HepG2 (cell line): ENCODE measurements at regions not wholly inside any gene's neighbourhood (a gene's known extent, or its start where the extent isn't known, plus 50 kb on each side); places are given as distances from the start of the nearest gene placed in this dataset.

ENCODE experiments used
- ATAC-seq: fragments of 200-7000 bp; cut with Tn5 transposase; 3 replicates; pipeline ENCODE4 v1.9.1; 2020; ENCODE audit warnings: mild to moderate bottlenecking, moderate library complexity
- BruUV-seq: library from RNA; stranded (reverse); fragments of 400-500 nt; replicated peaks from 2 replicates; lab custom pipeline; 2021; lab: Mats Ljungman, UMichigan
- CTCF ChIA-PET: fragments of 300-600 bp; formaldehyde crosslinking; extraction: SDS; loops from one replicate; lab custom pipeline; 2021; ENCODE audit warnings: low total read pairs, inconsistent platforms, low intra/inter-chr PET ratio; lab: Yijun Ruan, JAX
- POLR2A ChIA-PET: fragments of 350-600 bp; sonication (Branson Sonifier 250); formaldehyde crosslinking; loops from one replicate; lab custom pipeline; 2020; ENCODE audit warnings: antibody characterized with exemption, inconsistent platforms; lab: Yijun Ruan, JAX
- DNase-seq: peaks from one replicate; pipeline ENCODE4 v3.0.0-alpha.2; 2015; ENCODE audit warnings: low spot score
- FAIRE-seq: peaks from 3 replicates; lab custom pipeline; 2011; peaks lifted over from hg19 to GRCh38; lab: Jason Lieb, UNC
- H2AFZ ChIP-seq: one replicate; pipeline ENCODE4 v1.6.1; 2011; ENCODE audit warnings: low read length, inconsistent platforms
- H3K27ac ChIP-seq: fragments of 300-600 bp; 3 replicates; pipeline ENCODE4 v1.8.0; 2011; ENCODE audit warnings: mixed run types, mild to moderate bottlenecking, mixed read lengths, low read length, inconsistent platforms; ENCODE audit not compliant: insufficient read depth; ENCODE audit errors: extremely low read length
- H3K27me3 ChIP-seq, 2 experiments: fragments of 200-600 bp in 1 of 2; 2 replicates in 1 of 2; 3 replicates in 1 of 2; pipeline versions ENCODE4 v1.6.0 to v1.8.0; 2011; ENCODE audit warnings: low read length in 2 of 2, mild to moderate bottlenecking in 2 of 2, moderate library complexity in 2 of 2, inconsistent platforms in 1 of 2; ENCODE audit not compliant: insufficient read depth in 2 of 2, control insufficient read depth in 1 of 2
- H3K36me3 ChIP-seq, 2 experiments: fragments of 200-600 bp in 1 of 2; replicated peaks in 1 of 2; 2 replicates in 1 of 2; 3 replicates in 1 of 2; pipeline versions ENCODE4 v1.5.1 to v1.8.0; 2011; ENCODE audit warnings: low read length in 2 of 2, inconsistent platforms in 1 of 2; ENCODE audit not compliant: insufficient read depth in 2 of 2, control insufficient read depth in 1 of 2
- H3K4me1 ChIP-seq: 2 replicates; pipeline ENCODE4 v1.5.1; 2012; ENCODE audit warnings: low read length, inconsistent platforms; ENCODE audit not compliant: insufficient read depth
- H3K4me2 ChIP-seq: 2 replicates; pipeline ENCODE4 v1.6.0; 2011; ENCODE audit warnings: low read depth, low read length, inconsistent platforms
- H3K4me3 ChIP-seq, 3 experiments: fragments of 200-600 bp in 1 of 3; sonication (generic), shearing (Covaris generic) in 1 of 3; replicated peaks in 1 of 3; 2 replicates each; pipeline ENCODE4 v1.5.1; 2011 to 2016; ENCODE audit warnings: low read length in 3 of 3, inconsistent platforms in 2 of 3, low read depth in 2 of 3, mild to moderate bottlenecking in 2 of 3, control low read depth in 1 of 3, mixed read lengths in 1 of 3; ENCODE audit not compliant: insufficient read depth in 1 of 3
- H3K79me2 ChIP-seq: one replicate; pipeline ENCODE4 v1.6.1; 2011; ENCODE audit warnings: low read length, inconsistent platforms; ENCODE audit not compliant: insufficient read depth
- H3K9ac ChIP-seq: 2 replicates; pipeline ENCODE4 v1.6.0; 2011; ENCODE audit warnings: mild to moderate bottlenecking, low read depth, low read length, inconsistent platforms; ENCODE audit not compliant: insufficient read depth
- H3K9me3 ChIP-seq: 2 replicates; pipeline ENCODE4 v1.5.1; 2012; ENCODE audit warnings: mild to moderate bottlenecking, low read length
- H4K20me1 ChIP-seq: 2 replicates; pipeline ENCODE4 v1.6.0; 2011; ENCODE audit warnings: inconsistent platforms, mild to moderate bottlenecking, low read length, moderate library complexity; ENCODE audit not compliant: insufficient read depth
- AKAP8 ChIP-seq: sonication (generic); formaldehyde crosslinking; IDR thresholded peaks from 2 replicates; pipeline ENCODE4 v1.5.1; 2020; ENCODE audit warnings: mild to moderate bottlenecking, missing genetic modification reagents
- BRCA1 ChIP-seq: sonication (generic); formaldehyde crosslinking; IDR thresholded peaks from 2 replicates; pipeline ENCODE4 v1.4.0; 2020; ENCODE audit warnings: missing genetic modification reagents
- CHCHD3 ChIP-seq: sonication (generic); formaldehyde crosslinking; IDR thresholded peaks from 2 replicates; pipeline ENCODE4 v1.8.0; 2022; ENCODE audit warnings: mild to moderate bottlenecking, missing genetic modification reagents, moderate library complexity
- DR1 ChIP-seq: sonication (generic); formaldehyde crosslinking; IDR thresholded peaks from 2 replicates; pipeline ENCODE4 v1.8.0; 2021; ENCODE audit warnings: mild to moderate bottlenecking, missing genetic modification reagents, inconsistent platforms
- HNRNPK ChIP-seq: fragments of 200-400 bp; formaldehyde crosslinking; IDR thresholded peaks from 2 replicates; pipeline ENCODE4 v1.6.1; 2018; ENCODE audit warnings: low read length, low read depth, moderate library complexity, mild to moderate bottlenecking; ENCODE audit not compliant: poor library complexity, severe bottlenecking
- IRX3 ChIP-seq: sonication (generic); formaldehyde crosslinking; IDR thresholded peaks from 2 replicates; pipeline ENCODE4 v1.8.1; 2023; ENCODE audit warnings: mild to moderate bottlenecking, low read depth, missing genetic modification reagents, borderline replicate concordance
- MAFF ChIP-seq: IDR thresholded peaks from 2 replicates; pipeline ENCODE4 v1.6.1; 2011; ENCODE audit warnings: low read depth, low read length, improper control_type of control experiment
- MTF2 ChIP-seq: sonication (generic); formaldehyde crosslinking; IDR thresholded peaks from 2 replicates; pipeline ENCODE4 v1.5.0; 2020; ENCODE audit warnings: missing genetic modification reagents, borderline replicate concordance
- NFATC3 ChIP-seq: sonication (generic); formaldehyde crosslinking; IDR thresholded peaks from 2 replicates; pipeline ENCODE4 v1.5.1; 2020; ENCODE audit warnings: mild to moderate bottlenecking, missing genetic modification reagents
- TCF7 ChIP-seq: sonication (generic); IDR thresholded peaks from 2 replicates; pipeline ENCODE4 v1.6.1; 2016; ENCODE audit warnings: antibody characterized with exemption, low read depth
- THAP11 ChIP-seq: IDR thresholded peaks from 2 replicates; pipeline ENCODE4 v1.6.1; 2016; ENCODE audit warnings: missing biosample characterization, missing genetic modification reagents
- THAP8 ChIP-seq: sonication (generic); formaldehyde crosslinking; IDR thresholded peaks from 2 replicates; pipeline ENCODE4 v1.5.1; 2020; ENCODE audit warnings: missing genetic modification reagents, mild to moderate bottlenecking, borderline replicate concordance
- YEATS2 ChIP-seq: sonication (generic); formaldehyde crosslinking; IDR thresholded peaks from 2 replicates; pipeline ENCODE4 v1.4.0; 2020; ENCODE audit warnings: missing genetic modification reagents, borderline replicate concordance
- YY1 ChIP-seq: IDR thresholded peaks from 2 replicates; pipeline ENCODE4 v1.6.1; 2011; ENCODE audit warnings: low read length, low read depth, moderate library complexity, mild to moderate bottlenecking; ENCODE audit not compliant: insufficient read depth, insufficient replicate concordance
- ZBTB26 ChIP-seq: IDR thresholded peaks from 2 replicates; pipeline ENCODE4 v1.6.1; 2016; ENCODE audit warnings: missing compliant biosample characterization, missing genetic modification reagents, borderline replicate concordance
- ZFP41 ChIP-seq: sonication (generic); formaldehyde crosslinking; IDR thresholded peaks from 2 replicates; pipeline ENCODE4 v1.4.0; 2020; ENCODE audit warnings: mild to moderate bottlenecking, missing genetic modification reagents, borderline replicate concordance
- ZNF430 ChIP-seq: sonication (generic); formaldehyde crosslinking; IDR thresholded peaks from 2 replicates; pipeline ENCODE4 v1.9.0; 2021; ENCODE audit warnings: mild to moderate bottlenecking, missing genetic modification reagents
- ZSCAN9 ChIP-seq: IDR thresholded peaks from 2 replicates; pipeline ENCODE4 v1.6.1; 2016; ENCODE audit warnings: borderline replicate concordance
- WGBS: methylation state at CpG from one replicate; pipeline ENCODE4 v1.1.6; 2017; ENCODE audit warnings: low lambda C conversion rate; 5-methylcytosine and 5-hydroxymethylcytosine counted together
- in situ Hi-C: cut with HindIII; loops from 2 replicates; pipeline ENCODE4 v1.10.0; 2017; ENCODE audit warnings: low pct_unique_long_range_greater_than_20kb; ENCODE audit not compliant: extremely low pct_ligation_motif_present
- intact Hi-C: fragments of 100-400 bp; cut with micrococcal nuclease; formaldehyde crosslinking; loops from one replicate; pipeline ENCODE4 v1.10.0; 2022; ENCODE audit not compliant: unreplicated experiment
- TF ChIP-seq, protein P1 (sequence below): sonication (generic); formaldehyde crosslinking; IDR thresholded peaks from 2 replicates; pipeline ENCODE4 v1.9.0; 2022; ENCODE audit warnings: missing genetic modification reagents, mild to moderate bottlenecking, borderline replicate concordance
- TF ChIP-seq, protein P2 (sequence below): sonication (generic); formaldehyde crosslinking; IDR thresholded peaks from 2 replicates; pipeline ENCODE4 v1.4.0; 2020; ENCODE audit warnings: mild to moderate bottlenecking, missing genetic modification reagents

GRCh38 chr6:92011681-92012245 is 1407.6 kb downstream of the EPHA7 start:
- no peak for FAIRE-seq

More at GRCh38 chr6:92011681-92012245, 1407.6 kb downstream of the EPHA7 start:
- ChIA-PET CTCF (no interaction called here), POLR2A (no interaction called here)
- Histone ChIP-seq H3K79me2 (no peaks in the 10 kb centered on the region), H3K9me3 (no peaks in the 10 kb centered on the region), H3K4me1 (no peaks in the 10 kb centered on the region), H3K27ac (no peak overlapping the region), H3K27me3 (no peaks in the 10 kb centered on the region), H3K36me3 (no peaks in the 10 kb centered on the region), H4K20me1 (no peaks in the 10 kb centered on the region), H3K4me3 (no peak overlapping the region), H3K9ac (no peak overlapping the region), H2AFZ (no peak overlapping the region), H3K4me2 (no peak overlapping the region)
- TF ChIP-seq HNRNPK (no peak), TCF7 (no peak), ZSCAN9 (no peak), AKAP8 (CRISPR knock-in tag) (no peak), MTF2 (CRISPR knock-in tag) (no peak), BRCA1 (CRISPR knock-in tag) (no peak), NFATC3 (CRISPR knock-in tag) (no peak), YEATS2 (CRISPR knock-in tag) (no peak), THAP11 (CRISPR knock-in tag) (no peak), ZFP41 (CRISPR knock-in tag) (no peak), ZBTB26 (no peak), IRX3 (CRISPR knock-in tag) (no peak), THAP8 (CRISPR knock-in tag) (no peak), CHCHD3 (CRISPR knock-in tag) (no peak), MAFF (no peak), ZNF430 (no peak), DR1 (CRISPR knock-in tag) (no peak), YY1 (no peak)
- TF ChIP-seq, protein P1, sequence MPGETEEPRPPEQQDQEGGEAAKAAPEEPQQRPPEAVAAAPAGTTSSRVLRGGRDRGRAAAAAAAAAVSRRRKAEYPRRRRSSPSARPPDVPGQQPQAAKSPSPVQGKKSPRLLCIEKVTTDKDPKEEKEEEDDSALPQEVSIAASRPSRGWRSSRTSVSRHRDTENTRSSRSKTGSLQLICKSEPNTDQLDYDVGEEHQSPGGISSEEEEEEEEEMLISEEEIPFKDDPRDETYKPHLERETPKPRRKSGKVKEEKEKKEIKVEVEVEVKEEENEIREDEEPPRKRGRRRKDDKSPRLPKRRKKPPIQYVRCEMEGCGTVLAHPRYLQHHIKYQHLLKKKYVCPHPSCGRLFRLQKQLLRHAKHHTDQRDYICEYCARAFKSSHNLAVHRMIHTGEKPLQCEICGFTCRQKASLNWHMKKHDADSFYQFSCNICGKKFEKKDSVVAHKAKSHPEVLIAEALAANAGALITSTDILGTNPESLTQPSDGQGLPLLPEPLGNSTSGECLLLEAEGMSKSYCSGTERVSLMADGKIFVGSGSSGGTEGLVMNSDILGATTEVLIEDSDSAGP (CRISPR knock-in tag): no peak
- TF ChIP-seq, protein P2, sequence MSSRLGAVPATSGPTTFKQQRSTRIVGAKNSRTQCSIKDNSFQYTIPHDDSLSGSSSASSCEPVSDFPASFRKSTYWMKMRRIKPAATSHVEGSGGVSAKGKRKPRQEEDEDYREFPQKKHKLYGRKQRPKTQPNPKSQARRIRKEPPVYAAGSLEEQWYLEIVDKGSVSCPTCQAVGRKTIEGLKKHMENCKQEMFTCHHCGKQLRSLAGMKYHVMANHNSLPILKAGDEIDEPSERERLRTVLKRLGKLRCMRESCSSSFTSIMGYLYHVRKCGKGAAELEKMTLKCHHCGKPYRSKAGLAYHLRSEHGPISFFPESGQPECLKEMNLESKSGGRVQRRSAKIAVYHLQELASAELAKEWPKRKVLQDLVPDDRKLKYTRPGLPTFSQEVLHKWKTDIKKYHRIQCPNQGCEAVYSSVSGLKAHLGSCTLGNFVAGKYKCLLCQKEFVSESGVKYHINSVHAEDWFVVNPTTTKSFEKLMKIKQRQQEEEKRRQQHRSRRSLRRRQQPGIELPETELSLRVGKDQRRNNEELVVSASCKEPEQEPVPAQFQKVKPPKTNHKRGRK (CRISPR knock-in tag): no peak
- intact Hi-C loops (no loop called here), in situ Hi-C loops (no loop called here)
- DNase-seq (no peak), ATAC-seq (no peak)
- 22% methylated on average over 5 of the region's 29 CpGs for WGBS
- no TSS peak for BruUV-seq
